Panc1 (cell line): ENCODE measurements at regions not wholly inside any gene's neighbourhood (a gene's known extent, or its start where the extent isn't known, plus 50 kb on each side); places are given as distances from the start of the nearest gene placed in this dataset.

Source experiments
- ATAC-seq: fragments of 200-7000 bp; cut with Tn5 transposase; 2 replicates; pipeline ENCODE4 v1.9.1; 2020; ENCODE audit warnings: mild to moderate bottlenecking, moderate library complexity
- BruUV-seq: library from RNA; stranded (reverse); fragments of 400-500 nt; replicated peaks from 2 replicates; lab custom pipeline; 2021; lab: Mats Ljungman, UMichigan
- CTCF ChIA-PET: fragments of 300-600 bp; sonication (Branson Sonifier 250); formaldehyde crosslinking; loops from one replicate; lab custom pipeline; 2022; ENCODE audit warnings: antibody characterized with exemption; lab: Charles Lee
- POLR2A ChIA-PET: fragments of 300-600 bp; sonication (Branson Sonifier 250); formaldehyde crosslinking; loops from one replicate; lab custom pipeline; 2022; ENCODE audit warnings: antibody characterized with exemption; lab: Charles Lee
- DNase-seq: peaks from one replicate; pipeline ENCODE4 v3.0.0-alpha.2; 2010; ENCODE audit warnings: low read depth, low spot score
- H3K27ac ChIP-seq: 2 replicates; pipeline ENCODE4 v1.5.1; 2011; ENCODE audit warnings: mild to moderate bottlenecking, low read length, inconsistent platforms
- H3K27me3 ChIP-seq: fragments of 200-500 bp; sonication (Bioruptor generic); 2 replicates; pipeline ENCODE4 v1.6.0; 2014; ENCODE audit warnings: low read length, inconsistent platforms; ENCODE audit not compliant: control insufficient read depth, insufficient read depth
- H3K36me3 ChIP-seq: fragments of 200-500 bp; sonication (Bioruptor generic); 2 replicates; pipeline ENCODE4 v1.5.1; 2014; ENCODE audit warnings: inconsistent platforms, mild to moderate bottlenecking, low read length, moderate library complexity; ENCODE audit not compliant: control insufficient read depth, insufficient read depth
- H3K4me1 ChIP-seq: 2 replicates; pipeline ENCODE4 v1.5.1; 2011; ENCODE audit warnings: inconsistent platforms, mild to moderate bottlenecking, low read length, moderate library complexity; ENCODE audit not compliant: control insufficient read depth, insufficient read depth
- H3K4me3 ChIP-seq, 2 experiments: 2 replicates each; pipeline ENCODE4 v1.5.1; 2011 to 2012; ENCODE audit warnings: low read depth in 2 of 2, low read length in 2 of 2, mild to moderate bottlenecking in 2 of 2, inconsistent platforms in 1 of 2, moderate library complexity in 1 of 2
- H3K9me3 ChIP-seq: fragments of 200-500 bp; sonication (Bioruptor generic); 2 replicates; pipeline ENCODE4 v1.5.1; 2014; ENCODE audit warnings: low read depth, mild to moderate bottlenecking, inconsistent platforms, low read length, moderate library complexity; ENCODE audit not compliant: control insufficient read depth, insufficient read depth
- SIN3A ChIP-seq: IDR thresholded peaks from 2 replicates; pipeline ENCODE4 v1.6.1; 2012; ENCODE audit warnings: low read depth, mild to moderate bottlenecking, low read length, moderate library complexity, borderline replicate concordance; ENCODE audit not compliant: insufficient read depth
- TCF7L2 ChIP-seq: IDR thresholded peaks from 2 replicates; pipeline ENCODE4 v1.6.1; 2011; ENCODE audit warnings: mild to moderate bottlenecking, low read depth, low read length, inconsistent platforms
- in situ Hi-C: cut with HindIII; loops from 2 replicates; pipeline ENCODE4 v1.10.0; 2016; ENCODE audit warnings: low sequenced_read_pairs, low pct_unique_long_range_greater_than_20kb
- intact Hi-C: fragments of 100-400 bp; cut with micrococcal nuclease; formaldehyde crosslinking; loops from one replicate; pipeline ENCODE4 v1.10.0; 2022; ENCODE audit not compliant: unreplicated experiment

- Histone ChIP-seq H3K4me3 (no peak overlapping the region), H3K36me3 (no peaks in the 10 kb centered on the region), H3K27ac (no peak overlapping the region), H3K9me3 (no peaks in the 10 kb centered on the region), H3K4me1 (no peaks in the 10 kb centered on the region), H3K27me3 (no peaks in the 10 kb centered on the region; the same call in 1 of the 2 replicates)
- ATAC-seq: no peak
- in situ Hi-C loops: no loop called here
- no peak for DNase-seq
- ChIA-PET POLR2A (no interaction called here), CTCF (no interaction called here)
- intact Hi-C loops: no loop called here
- TF ChIP-seq TCF7L2: no peak
- no peak for TF ChIP-seq SIN3A
- no TSS peak for BruUV-seq
Measured at GRCh38 chrX:8851231-8851886, 50.2 kb upstream of the FAM9A start.
